ENCODE measurements at regions not wholly inside any gene's neighbourhood (a gene's known extent, or its start where the extent isn't known, plus 50 kb on each side); places are given as distances from the start of the nearest gene placed in this dataset.

GRCh38 chr10:64586934-64587503 lies 1065.8 kb downstream of the REEP3 start:
- TF ChIP-seq CTCF (conservative IDR thresholded peaks at IDR 0.05; ENCODE audit: low read depth): no peak
- CTCF ChIA-PET: interaction anchor here (0.7 kb wide), 1 partner anchor 43 kb away, joined by 4 read pairs; no protein-coding TSS in a partner anchor
- H3K27ac ChIP-seq: no peak overlapping the region
- POLR2A ChIA-PET (ENCODE audit: low non-redundant PET): no interaction called here
- DNase-seq (ENCODE audit: low spot score): no peak

- DNase-seq (ENCODE audit: low spot score): no peak
- ChIA-PET CTCF (no interaction called here), POLR2A (ENCODE audit: low non-redundant PET) (no interaction called here)
- no peak overlapping the region for H3K27ac ChIP-seq
- TF ChIP-seq CTCF (conservative IDR thresholded peaks at IDR 0.05; ENCODE audit: low read depth): no peak
Measured at GRCh38 chr10:64594072-64594471, 1072.9 kb downstream of the REEP3 start.

- POLR2A ChIA-PET (ENCODE audit: low non-redundant PET): no interaction called here
- DNase-seq (ENCODE audit: low spot score): no peak
- no peak for TF ChIP-seq CTCF (conservative IDR thresholded peaks at IDR 0.05; ENCODE audit: low read depth)
- CTCF ChIA-PET: interaction anchor here (0.5 kb wide), 1 partner anchor 190 kb away, joined by 3 read pairs; no protein-coding TSS in a partner anchor
- no peak overlapping the region for H3K27ac ChIP-seq
Measured at GRCh38 chr10:64598600-64598999, 1077.4 kb downstream of the REEP3 start.

GRCh38 chr10:64601298-64601697 lies 1080.1 kb downstream of the REEP3 start:
- no peak for DNase-seq (ENCODE audit: low spot score)
- H3K27ac ChIP-seq: no peak overlapping the region
- no peak for TF ChIP-seq CTCF (conservative IDR thresholded peaks at IDR 0.05; ENCODE audit: low read depth)
- POLR2A ChIA-PET (ENCODE audit: low non-redundant PET): no interaction called here
- CTCF ChIA-PET: interaction anchor here (0.5 kb wide), 1 partner anchor 332 kb away, joined by 4 read pairs; no protein-coding TSS in a partner anchor

GRCh38 chr10:64617085-64617484 lies 1095.9 kb downstream of the REEP3 start:
- no peak overlapping the region for H3K27ac ChIP-seq
- DNase-seq (ENCODE audit: low spot score): no peak
- ChIA-PET CTCF (no interaction called here), POLR2A (ENCODE audit: low non-redundant PET) (no interaction called here)
- no peak for TF ChIP-seq CTCF (conservative IDR thresholded peaks at IDR 0.05; ENCODE audit: low read depth)

GRCh38 chr10:64619102-64619501 lies 1097.9 kb downstream of the REEP3 start:
- no peak overlapping the region for H3K27ac ChIP-seq
- POLR2A ChIA-PET (ENCODE audit: low non-redundant PET): no interaction called here
- CTCF ChIA-PET: no interaction called here
- no peak for TF ChIP-seq CTCF (conservative IDR thresholded peaks at IDR 0.05; ENCODE audit: low read depth)
- DNase-seq (ENCODE audit: low spot score): no peak

Data from RWPE1 (cell line).